ENCODE measurements at regions not wholly inside any gene's neighbourhood (a gene's known extent, or its start where the extent isn't known, plus 50 kb on each side); places are given as distances from the start of the nearest gene placed in this dataset.

- Histone ChIP-seq H3K27ac (ENCODE audit: low read depth in 1 of 2, low read length in 1 of 2) (no peak overlapping the region), H3K4me3 (ENCODE audit: low read length in 2 of 2) (no peak overlapping the region), H3K36me3 (ENCODE audit: control insufficient read depth in 2 of 2, insufficient read depth in 2 of 2, low read length in 1 of 2) (no peaks in the 10 kb centered on the region), H3K27me3 (ENCODE audit: control insufficient read depth in 2 of 2, insufficient read depth in 1 of 2, low read length in 1 of 2) (no peaks in the 10 kb centered on the region), H3K4me1 (ENCODE audit: control insufficient read depth in 2 of 2, insufficient read depth in 2 of 2, low read length in 2 of 2) (peaks cover 0 to 20% of the 10 kb centered on the region in 2 donors), H3K9me3 (ENCODE audit: control insufficient read depth in 2 of 2, insufficient read depth in 1 of 2, low read length in 1 of 2) (no peaks in the 10 kb centered on the region)
- 82% methylated on average over 6 of the region's 6 CpGs for WGBS
- DNase-seq (ENCODE audit: low read depth in 6 of 9, low spot score in 9 of 9), result no peak
These were observed 425.0 kb upstream of the ID2 start for GRCh38 chr2:8256905-8257304.

DNA sequence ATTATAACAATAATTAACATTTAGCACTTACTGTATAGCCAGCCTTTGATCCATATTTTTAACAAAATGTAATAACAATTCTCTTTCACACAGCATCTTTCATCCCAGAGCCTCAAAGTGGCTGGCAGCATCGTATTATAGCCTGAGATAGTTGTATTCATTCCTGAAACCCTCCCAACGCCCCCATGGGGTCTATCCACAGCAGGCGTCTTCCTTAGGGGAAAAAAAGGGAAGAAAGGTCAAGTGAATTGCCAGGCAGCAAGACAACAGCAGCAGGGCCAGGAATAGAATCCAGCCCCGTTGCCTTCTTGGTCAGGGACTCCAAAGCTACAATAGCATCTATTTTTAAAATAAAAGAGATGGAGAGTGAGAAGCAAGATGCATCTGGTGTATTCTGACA lies 424.4 kb upstream of the ID2 start:
- H3K36me3 ChIP-seq (ENCODE audit: control insufficient read depth in 2 of 2, insufficient read depth in 2 of 2, low read length in 1 of 2), result no peaks in the 10 kb centered on the region
- DNase-seq (ENCODE audit: low read depth in 6 of 9, low spot score in 9 of 9), result no peak
- 92% methylated on average over 4 of the region's 4 CpGs for WGBS
- no peak overlapping the region for H3K4me3 ChIP-seq (ENCODE audit: low read length in 2 of 2)
- peaks cover 0 to 19% of the 10 kb centered on the region in 2 donors for H3K4me1 ChIP-seq (ENCODE audit: control insufficient read depth in 2 of 2, insufficient read depth in 2 of 2, low read length in 2 of 2)
- H3K27me3 ChIP-seq (ENCODE audit: control insufficient read depth in 2 of 2, insufficient read depth in 1 of 2, low read length in 1 of 2), result no peaks in the 10 kb centered on the region
- no peaks in the 10 kb centered on the region for H3K9me3 ChIP-seq (ENCODE audit: control insufficient read depth in 2 of 2, insufficient read depth in 1 of 2, low read length in 1 of 2)
- H3K27ac ChIP-seq (ENCODE audit: low read depth in 1 of 2, low read length in 1 of 2), result no peak overlapping the region

DNA sequence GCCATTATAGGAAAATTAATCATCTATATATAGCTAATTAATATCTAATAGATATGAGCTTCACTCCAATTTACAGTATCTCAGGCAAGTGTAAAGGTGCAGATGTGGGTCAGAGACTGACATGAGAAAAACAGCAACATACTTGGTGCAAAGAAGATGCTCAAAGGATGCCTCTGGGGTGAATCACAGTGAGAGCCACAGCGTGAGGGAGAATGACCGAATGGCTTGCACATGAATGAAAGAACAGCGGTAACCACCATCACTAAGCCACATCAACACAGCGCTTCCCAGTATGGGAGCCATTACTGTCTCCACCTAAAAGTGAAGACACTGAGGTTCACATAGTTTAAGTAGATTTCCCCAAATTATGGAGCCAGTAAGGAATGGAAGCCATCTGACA lies 423.4 kb upstream of the ID2 start:
- no peaks in the 10 kb centered on the region for H3K27me3 ChIP-seq (ENCODE audit: control insufficient read depth in 2 of 2, insufficient read depth in 1 of 2, low read length in 1 of 2)
- peaks cover 0 to 12% of the 10 kb centered on the region in 2 donors for H3K4me1 ChIP-seq (ENCODE audit: control insufficient read depth in 2 of 2, insufficient read depth in 2 of 2, low read length in 2 of 2)
- 98% methylated on average over 4 of the region's 4 CpGs for WGBS
- no peaks in the 10 kb centered on the region for H3K36me3 ChIP-seq (ENCODE audit: control insufficient read depth in 2 of 2, insufficient read depth in 2 of 2, low read length in 1 of 2)
- DNase-seq (ENCODE audit: low read depth in 6 of 9, low spot score in 9 of 9), result no peak
- H3K27ac ChIP-seq (ENCODE audit: low read depth in 1 of 2, low read length in 1 of 2), result no peak overlapping the region
- no peaks in the 10 kb centered on the region for H3K9me3 ChIP-seq (ENCODE audit: control insufficient read depth in 2 of 2, insufficient read depth in 1 of 2, low read length in 1 of 2)
- H3K4me3 ChIP-seq (ENCODE audit: low read length in 2 of 2), result no peak overlapping the region

DNA sequence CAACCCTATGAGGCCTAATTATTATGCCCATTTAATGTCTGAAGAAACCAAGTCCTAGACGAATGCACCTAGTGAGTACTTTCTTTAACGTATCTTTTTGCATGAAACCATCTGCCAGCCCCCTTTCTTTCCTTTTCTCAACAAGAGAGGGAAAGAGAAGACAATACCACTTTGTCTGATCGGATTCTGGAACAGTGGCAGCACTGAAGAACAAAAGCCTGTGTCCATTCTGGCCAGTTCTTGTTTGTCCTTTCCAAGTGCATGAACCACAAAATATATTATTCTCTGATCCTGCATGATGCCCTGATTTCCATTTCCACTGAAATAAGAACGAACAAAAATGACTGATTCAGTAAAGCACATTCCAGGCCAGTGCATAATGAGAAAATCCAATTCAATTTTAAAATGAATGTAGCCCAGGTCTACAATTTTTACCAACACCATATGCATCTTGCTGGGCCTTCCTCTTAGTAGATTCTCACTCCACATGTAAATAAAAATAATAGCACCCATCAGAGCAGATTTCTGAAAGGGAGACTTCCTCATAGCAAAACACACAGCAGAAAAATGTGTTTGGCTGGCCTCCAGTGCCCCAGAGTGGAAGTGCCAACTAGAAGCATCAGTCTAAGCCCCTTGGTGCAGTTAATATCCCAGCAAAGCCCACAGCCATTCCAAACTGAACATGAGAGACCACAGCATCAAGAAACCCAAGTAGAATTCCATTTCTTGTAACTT lies 422.6 kb upstream of the ID2 start:
- H3K27ac ChIP-seq (ENCODE audit: low read depth in 1 of 2, low read length in 1 of 2), result no peak overlapping the region
- no peak overlapping the region for H3K4me3 ChIP-seq (ENCODE audit: low read length in 2 of 2)
- no peak for DNase-seq (ENCODE audit: low read depth in 6 of 9, low spot score in 9 of 9)
- H3K36me3 ChIP-seq (ENCODE audit: control insufficient read depth in 2 of 2, insufficient read depth in 2 of 2, low read length in 1 of 2), result no peaks in the 10 kb centered on the region
- peaks cover 0 to 7% of the 10 kb centered on the region in 2 donors for H3K4me1 ChIP-seq (ENCODE audit: control insufficient read depth in 2 of 2, insufficient read depth in 2 of 2, low read length in 2 of 2)
- 94% methylated on average over 4 of the region's 4 CpGs for WGBS
- no peaks in the 10 kb centered on the region for H3K9me3 ChIP-seq (ENCODE audit: control insufficient read depth in 2 of 2, insufficient read depth in 1 of 2, low read length in 1 of 2)
- H3K27me3 ChIP-seq (ENCODE audit: control insufficient read depth in 2 of 2, insufficient read depth in 1 of 2, low read length in 1 of 2), result no peaks in the 10 kb centered on the region

DNA sequence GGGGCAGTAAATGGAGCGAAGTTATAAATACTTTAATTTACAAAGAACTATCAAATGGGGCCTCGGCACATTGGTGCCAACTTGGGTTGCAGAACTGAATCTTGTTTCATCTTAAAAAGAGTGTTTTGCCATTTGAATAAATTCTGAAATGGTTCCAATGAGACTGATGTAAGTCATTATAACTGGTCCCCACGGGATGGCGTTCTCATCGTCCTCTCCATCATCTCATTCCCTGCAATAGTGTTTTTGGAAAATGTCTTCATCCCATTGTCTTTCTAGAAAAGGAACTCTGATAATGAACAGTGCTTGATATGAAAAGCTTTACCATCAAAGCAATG lies 422.0 kb upstream of the ID2 start:
- no peak overlapping the region for H3K4me3 ChIP-seq (ENCODE audit: low read length in 2 of 2)
- H3K36me3 ChIP-seq (ENCODE audit: control insufficient read depth in 2 of 2, insufficient read depth in 2 of 2, low read length in 1 of 2), result no peaks in the 10 kb centered on the region
- H3K27ac ChIP-seq (ENCODE audit: low read depth in 1 of 2, low read length in 1 of 2), result no peak overlapping the region
- no peaks in the 10 kb centered on the region for H3K9me3 ChIP-seq (ENCODE audit: control insufficient read depth in 2 of 2, insufficient read depth in 1 of 2, low read length in 1 of 2)
- 97% methylated on average over 5 of the region's 5 CpGs for WGBS
- peaks cover 0 to 9% of the 10 kb centered on the region in 2 donors for H3K4me1 ChIP-seq (ENCODE audit: control insufficient read depth in 2 of 2, insufficient read depth in 2 of 2, low read length in 2 of 2)
- H3K27me3 ChIP-seq (ENCODE audit: control insufficient read depth in 2 of 2, insufficient read depth in 1 of 2, low read length in 1 of 2), result no peaks in the 10 kb centered on the region
- DNase-seq (ENCODE audit: low read depth in 6 of 9, low spot score in 9 of 9), result no peak

DNA sequence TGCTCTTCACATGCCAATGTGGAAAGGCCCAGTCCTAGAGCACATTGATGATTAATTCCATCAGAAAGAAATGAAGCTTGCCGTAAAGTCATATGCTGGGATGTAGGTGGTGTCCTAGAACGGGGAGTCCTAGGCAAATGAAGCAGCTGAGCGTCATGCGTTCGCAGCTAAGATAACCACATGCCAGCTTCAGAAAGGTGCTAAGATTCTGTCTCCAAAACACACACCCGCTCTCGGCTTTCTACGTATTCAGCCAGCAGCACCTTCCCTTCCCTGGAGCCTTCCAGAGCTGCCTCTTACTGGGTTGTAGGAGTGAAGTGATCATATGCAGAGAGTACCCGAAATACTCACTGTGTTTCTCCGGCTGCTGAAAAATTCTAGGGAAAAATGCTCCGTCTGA lies 421.6 kb upstream of the ID2 start:
- no peak overlapping the region for H3K27ac ChIP-seq (ENCODE audit: low read depth in 1 of 2, low read length in 1 of 2)
- no peak overlapping the region for H3K4me3 ChIP-seq (ENCODE audit: low read length in 2 of 2)
- no peaks in the 10 kb centered on the region for H3K36me3 ChIP-seq (ENCODE audit: control insufficient read depth in 2 of 2, insufficient read depth in 2 of 2, low read length in 1 of 2)
- H3K4me1 ChIP-seq (ENCODE audit: control insufficient read depth in 2 of 2, insufficient read depth in 2 of 2, low read length in 2 of 2), result peaks cover 0 to 9% of the 10 kb centered on the region in 2 donors
- no peak for DNase-seq (ENCODE audit: low read depth in 6 of 9, low spot score in 9 of 9)
- WGBS, result 94% methylated on average over 11 of the region's 11 CpGs
- H3K9me3 ChIP-seq (ENCODE audit: control insufficient read depth in 2 of 2, insufficient read depth in 1 of 2, low read length in 1 of 2), result no peaks in the 10 kb centered on the region
- no peaks in the 10 kb centered on the region for H3K27me3 ChIP-seq (ENCODE audit: control insufficient read depth in 2 of 2, insufficient read depth in 1 of 2, low read length in 1 of 2)

DNA sequence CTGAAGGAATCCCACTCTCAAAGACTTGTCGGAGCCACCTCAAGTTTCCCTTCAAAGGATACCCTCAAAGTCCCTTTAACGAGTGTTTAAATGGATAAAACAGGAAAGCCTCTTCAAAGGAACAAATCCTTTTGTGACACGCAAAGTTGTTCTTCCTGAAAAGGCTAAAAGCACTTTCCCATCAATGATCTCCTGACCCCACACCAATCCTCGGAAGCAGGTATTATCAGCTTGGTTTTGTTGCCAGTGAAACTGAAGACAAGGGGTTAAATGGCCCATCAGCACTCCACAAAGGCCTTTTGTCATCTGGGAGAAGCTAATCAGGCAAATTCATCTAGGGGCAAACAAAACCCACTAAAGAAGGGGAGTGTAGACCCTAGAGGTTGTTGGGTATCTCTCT lies 418.0 kb upstream of the ID2 start:
- H3K27me3 ChIP-seq (ENCODE audit: control insufficient read depth in 2 of 2, insufficient read depth in 1 of 2, low read length in 1 of 2), result no peaks in the 10 kb centered on the region
- 86% methylated on average over 4 of the region's 4 CpGs for WGBS
- no peaks in the 10 kb centered on the region for H3K9me3 ChIP-seq (ENCODE audit: control insufficient read depth in 2 of 2, insufficient read depth in 1 of 2, low read length in 1 of 2)
- DNase-seq (ENCODE audit: low read depth in 6 of 9, low spot score in 9 of 9), result no peak
- no peaks in the 10 kb centered on the region for H3K36me3 ChIP-seq (ENCODE audit: control insufficient read depth in 2 of 2, insufficient read depth in 2 of 2, low read length in 1 of 2)
- H3K4me3 ChIP-seq (ENCODE audit: low read length in 2 of 2), result no peak overlapping the region
- no peak overlapping the region for H3K27ac ChIP-seq (ENCODE audit: low read depth in 1 of 2, low read length in 1 of 2)
- H3K4me1 ChIP-seq (ENCODE audit: control insufficient read depth in 2 of 2, insufficient read depth in 2 of 2, low read length in 2 of 2), result peaks cover 5 to 17% of the 10 kb centered on the region in 2 donors

DNA sequence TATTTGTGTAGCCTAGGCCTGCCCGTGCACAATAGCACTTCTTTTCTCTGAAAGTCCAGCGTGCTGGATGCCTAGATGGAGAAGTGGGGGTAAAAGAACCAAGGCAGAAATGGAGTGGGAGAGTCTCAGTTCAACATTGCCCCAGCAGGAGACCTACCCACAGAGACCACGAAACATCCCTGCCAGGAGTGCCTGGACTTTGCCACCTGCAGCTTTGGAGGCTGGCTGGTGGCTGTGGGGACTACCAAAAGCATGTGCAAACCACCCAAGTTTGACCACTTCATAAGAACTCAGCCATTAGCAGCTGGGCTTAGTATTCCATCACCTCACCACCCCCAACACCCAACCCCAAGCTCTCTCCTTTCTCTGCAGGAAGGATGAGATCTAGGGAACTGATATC lies 416.9 kb upstream of the ID2 start:
- Histone ChIP-seq H3K4me3 (ENCODE audit: low read length in 2 of 2) (no peak overlapping the region), H3K27ac (ENCODE audit: low read depth in 1 of 2, low read length in 1 of 2) (no peak overlapping the region), H3K36me3 (ENCODE audit: control insufficient read depth in 2 of 2, insufficient read depth in 2 of 2, low read length in 1 of 2) (no peaks in the 10 kb centered on the region), H3K27me3 (ENCODE audit: control insufficient read depth in 2 of 2, insufficient read depth in 1 of 2, low read length in 1 of 2) (no peaks in the 10 kb centered on the region), H3K4me1 (ENCODE audit: control insufficient read depth in 2 of 2, insufficient read depth in 2 of 2, low read length in 2 of 2) (peaks cover 5 to 17% of the 10 kb centered on the region in 2 donors), H3K9me3 (ENCODE audit: control insufficient read depth in 2 of 2, insufficient read depth in 1 of 2, low read length in 1 of 2) (no peaks in the 10 kb centered on the region)
- no peak for DNase-seq (ENCODE audit: low read depth in 6 of 9, low spot score in 9 of 9)
- WGBS, result 58% methylated on average over 3 of the region's 3 CpGs

GRCh38 chr2:8265476-8266226 lies 416.2 kb upstream of the ID2 start:
- H3K27me3 ChIP-seq (ENCODE audit: control insufficient read depth in 2 of 2, insufficient read depth in 1 of 2, low read length in 1 of 2), result no peaks in the 10 kb centered on the region
- DNase-seq (ENCODE audit: low read depth in 6 of 9, low spot score in 9 of 9), result no peak
- 91% methylated on average over 5 of the region's 5 CpGs for WGBS

More at GRCh38 chr2:8265476-8266226, 416.2 kb upstream of the ID2 start:
- no peaks in the 10 kb centered on the region for H3K9me3 ChIP-seq (ENCODE audit: control insufficient read depth in 2 of 2, insufficient read depth in 1 of 2, low read length in 1 of 2)
- H3K27ac ChIP-seq (ENCODE audit: low read depth in 1 of 2, low read length in 1 of 2), result no peak overlapping the region
- no peaks in the 10 kb centered on the region for H3K36me3 ChIP-seq (ENCODE audit: control insufficient read depth in 2 of 2, insufficient read depth in 2 of 2, low read length in 1 of 2)
- no peak overlapping the region for H3K4me3 ChIP-seq (ENCODE audit: low read length in 2 of 2)
- H3K4me1 ChIP-seq (ENCODE audit: control insufficient read depth in 2 of 2, insufficient read depth in 2 of 2, low read length in 2 of 2), result peaks cover 5 to 17% of the 10 kb centered on the region in 2 donors
